DOHH2 (cell line): ENCODE measurements at regions not wholly inside any gene's neighbourhood (a gene's known extent, or its start where the extent isn't known, plus 50 kb on each side); places are given as distances from the start of the nearest gene placed in this dataset.
"Not testable (repeated sequence)": the region's sequence is repeated elsewhere in the genome, so short reads cannot be mapped to it uniquely, and the experiment has no call there.

Experiments used
- H3F3A ChIP-seq: fragments of 200-600 bp; sonication (generic), shearing (Covaris generic); 2 replicates; pipeline ENCODE4 v1.6.0; 2016; ENCODE audit warnings: antibody characterized with exemption, mild to moderate bottlenecking; ENCODE audit not compliant: control insufficient read depth, insufficient read depth
- H3K27ac ChIP-seq: fragments of 200-600 bp; sonication (generic); 2 replicates; pipeline ENCODE4 v1.5.1; 2014; ENCODE audit warnings: low read depth, mild to moderate bottlenecking, low read length, moderate library complexity
- H3K27me3 ChIP-seq: fragments of 200-600 bp; sonication (generic); 2 replicates; pipeline ENCODE4 v1.6.1; 2014; ENCODE audit warnings: mild to moderate bottlenecking, low read length, mixed read lengths; ENCODE audit not compliant: control insufficient read depth
- H3K36me3 ChIP-seq: fragments of 200-600 bp; sonication (generic); 2 replicates; pipeline ENCODE4 v1.6.1; 2014; ENCODE audit warnings: mild to moderate bottlenecking, low read length, moderate library complexity, mixed read lengths; ENCODE audit not compliant: control insufficient read depth
- H3K4me1 ChIP-seq: fragments of 200-600 bp; sonication (generic); 2 replicates; pipeline ENCODE4 v1.6.1; 2014; ENCODE audit warnings: mild to moderate bottlenecking, low read length, mixed read lengths; ENCODE audit not compliant: control insufficient read depth
- H3K4me2 ChIP-seq: fragments of 200-600 bp; sonication (generic); 2 replicates; pipeline ENCODE4 v1.6.0; 2014; ENCODE audit warnings: mild to moderate bottlenecking, low read length, moderate library complexity
- H3K4me3 ChIP-seq: fragments of 200-600 bp; sonication (generic); 2 replicates; pipeline ENCODE4 v1.5.1; 2014; ENCODE audit warnings: mild to moderate bottlenecking, low read length, mixed read lengths
- H3K79me2 ChIP-seq: fragments of 200-600 bp; sonication (generic); 2 replicates; pipeline ENCODE4 v1.6.1; 2014; ENCODE audit warnings: mild to moderate bottlenecking, low read length, mixed read lengths; ENCODE audit not compliant: control insufficient read depth
- H3K9me2 ChIP-seq: fragments of 200-600 bp; sonication (generic); replicated peaks from 2 replicates; pipeline ENCODE4 v1.6.1; 2014; ENCODE audit warnings: mild to moderate bottlenecking, low read length, mixed read lengths; ENCODE audit not compliant: control insufficient read depth
- H3K9me3 ChIP-seq: fragments of 200-600 bp; sonication (generic); 2 replicates; pipeline ENCODE4 v1.6.1; 2014; ENCODE audit warnings: antibody characterized with exemption, low read length, mixed read lengths; ENCODE audit not compliant: control insufficient read depth, insufficient read depth
- H4K20me1 ChIP-seq: fragments of 200-600 bp; sonication (generic); 2 replicates; pipeline ENCODE4 v1.6.0; 2014; ENCODE audit warnings: low read depth, mild to moderate bottlenecking, antibody characterized with exemption, low read length, moderate library complexity; ENCODE audit not compliant: control insufficient read depth, insufficient read depth

DNA sequence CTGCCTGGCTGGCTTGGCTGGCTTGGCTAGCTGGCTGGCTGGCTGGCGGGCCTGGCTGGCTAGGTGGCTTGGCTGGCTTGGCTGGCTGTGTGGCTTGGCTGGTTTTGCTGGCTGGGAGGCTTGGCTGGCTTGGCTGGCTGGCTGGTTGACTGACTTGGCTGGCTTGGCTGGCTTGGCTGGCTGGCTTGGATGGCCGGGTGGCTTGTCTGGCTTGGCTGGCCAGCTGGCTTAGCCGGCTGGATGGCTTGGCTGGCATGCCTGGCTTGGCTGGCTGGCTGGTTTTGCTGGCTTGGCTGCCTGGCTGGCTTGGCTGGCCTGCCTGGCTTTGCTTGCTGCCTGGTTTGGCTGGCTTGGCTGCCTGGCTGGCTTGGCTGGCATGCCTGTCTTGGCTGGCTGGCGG is 2817.3 kb downstream of the RPIA start:
- H3F3A ChIP-seq, H3K27me3 ChIP-seq: not testable (repeated sequence)

DNA sequence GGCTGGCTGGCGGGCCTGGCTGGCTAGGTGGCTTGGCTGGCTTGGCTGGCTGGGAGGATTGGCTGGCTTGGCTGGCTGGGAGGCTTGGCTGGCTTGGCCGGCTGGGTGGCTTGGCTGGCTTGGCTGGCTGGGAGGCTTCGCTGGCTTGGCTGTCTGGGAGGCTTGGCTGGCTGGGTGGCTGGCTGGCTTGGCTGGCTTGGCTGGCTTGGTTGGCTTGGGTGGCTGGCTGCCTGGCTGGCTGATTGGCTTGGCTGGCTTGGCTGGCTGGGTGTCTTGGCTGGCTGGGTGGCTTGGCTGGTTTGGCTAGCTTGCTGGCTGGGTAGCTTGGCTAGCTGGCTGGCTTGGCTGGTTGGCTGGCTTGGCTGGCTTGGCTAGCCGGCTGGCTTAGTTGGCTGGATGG is 2817.8 kb downstream of the RPIA start:
- not testable (repeated sequence) for H3K27ac ChIP-seq, H3K4me3 ChIP-seq, H3K4me1 ChIP-seq, H3K79me2 ChIP-seq, H4K20me1 ChIP-seq, H3K4me2 ChIP-seq, H3K9me3 ChIP-seq, H3K9me2 ChIP-seq, H3K27me3 ChIP-seq, H3F3A ChIP-seq, H3K36me3 ChIP-seq

More for the DNA sequence above, 2817.3 kb downstream of the RPIA start:
- not testable (repeated sequence) for H3K79me2 ChIP-seq, H4K20me1 ChIP-seq, H3K36me3 ChIP-seq, H3K9me3 ChIP-seq, H3K9me2 ChIP-seq, H3K4me2 ChIP-seq, H3K4me1 ChIP-seq, H3K27ac ChIP-seq, H3K4me3 ChIP-seq

DNA sequence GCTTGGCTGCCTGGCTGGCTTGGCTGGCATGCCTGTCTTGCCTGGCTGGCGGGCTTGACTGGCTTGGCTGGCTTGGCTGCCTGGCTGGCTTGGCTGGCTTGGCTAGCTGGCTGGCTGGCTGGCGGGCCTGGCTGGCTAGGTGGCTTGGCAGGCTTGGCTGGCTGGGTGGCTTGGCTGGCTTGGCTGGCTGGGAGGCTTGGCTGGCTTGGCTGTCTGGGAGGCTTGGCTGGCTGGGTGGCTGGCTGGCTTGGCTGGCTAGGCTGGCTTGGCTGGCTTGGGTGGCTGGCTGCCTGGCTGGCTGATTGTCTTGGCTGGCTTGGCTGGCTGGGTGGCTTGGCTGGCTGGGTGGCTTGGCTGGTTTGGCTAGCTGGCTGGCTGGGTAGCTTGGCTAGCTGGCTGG is 2819.7 kb downstream of the RPIA start:
- not testable (repeated sequence) for H3F3A ChIP-seq, H3K79me2 ChIP-seq, H3K27me3 ChIP-seq, H4K20me1 ChIP-seq, H3K4me3 ChIP-seq, H3K9me3 ChIP-seq, H3K9me2 ChIP-seq, H3K4me1 ChIP-seq, H3K27ac ChIP-seq, H3K4me2 ChIP-seq, H3K36me3 ChIP-seq

DNA sequence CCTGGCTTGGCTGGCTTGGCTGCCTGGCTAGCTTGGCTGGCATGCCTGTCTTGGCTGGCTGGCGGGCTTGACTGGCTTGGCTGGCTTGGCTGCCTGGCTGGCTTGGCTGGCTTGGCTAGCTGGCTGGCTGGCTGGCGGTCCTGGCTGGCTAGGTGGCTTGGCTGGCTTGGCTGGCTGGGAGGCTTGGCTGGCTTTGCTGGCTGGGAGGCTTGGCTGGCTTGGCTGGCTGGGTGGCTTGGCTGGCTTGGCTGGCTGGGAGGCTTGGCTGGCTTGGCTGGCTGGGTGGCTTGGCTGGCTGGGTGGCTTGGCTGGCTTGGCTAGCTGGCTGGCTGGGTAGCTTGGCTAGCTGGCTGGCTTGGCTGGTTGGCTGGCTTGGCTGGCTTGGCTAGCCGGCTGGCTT is 2824.5 kb downstream of the RPIA start:
- not testable (repeated sequence) for H3K36me3 ChIP-seq, H3K4me3 ChIP-seq, H3K27me3 ChIP-seq, H3K79me2 ChIP-seq, H3K27ac ChIP-seq, H3K9me2 ChIP-seq, H3K9me3 ChIP-seq, H3K4me1 ChIP-seq, H4K20me1 ChIP-seq, H3F3A ChIP-seq, H3K4me2 ChIP-seq

DNA sequence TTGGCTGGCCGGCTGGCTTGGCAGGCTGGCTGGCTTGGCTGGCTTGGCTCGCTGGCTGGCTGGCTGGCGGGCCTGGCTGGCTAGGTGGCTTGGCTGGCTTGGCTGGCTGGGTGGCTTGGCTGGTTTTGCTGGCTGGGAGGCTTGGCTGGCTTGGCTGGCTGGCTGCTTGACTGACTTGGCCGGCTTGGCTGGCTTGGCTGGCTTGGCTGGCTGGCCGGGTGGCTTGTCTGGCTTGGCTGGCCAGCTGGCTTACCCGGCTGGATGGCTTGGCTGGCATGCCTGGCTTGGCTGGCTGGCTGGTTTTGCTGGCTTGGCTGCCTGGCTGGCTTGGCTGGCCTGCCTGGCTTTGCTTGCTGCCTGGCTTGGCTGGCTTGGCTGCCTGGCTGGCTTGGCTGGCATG is 2825.2 kb downstream of the RPIA start:
- H3F3A ChIP-seq, H3K4me1 ChIP-seq, H3K27me3 ChIP-seq, H3K27ac ChIP-seq, H3K4me3 ChIP-seq, H3K9me3 ChIP-seq, H3K79me2 ChIP-seq, H3K9me2 ChIP-seq, H4K20me1 ChIP-seq, H3K36me3 ChIP-seq, H3K4me2 ChIP-seq: not testable (repeated sequence)

DNA sequence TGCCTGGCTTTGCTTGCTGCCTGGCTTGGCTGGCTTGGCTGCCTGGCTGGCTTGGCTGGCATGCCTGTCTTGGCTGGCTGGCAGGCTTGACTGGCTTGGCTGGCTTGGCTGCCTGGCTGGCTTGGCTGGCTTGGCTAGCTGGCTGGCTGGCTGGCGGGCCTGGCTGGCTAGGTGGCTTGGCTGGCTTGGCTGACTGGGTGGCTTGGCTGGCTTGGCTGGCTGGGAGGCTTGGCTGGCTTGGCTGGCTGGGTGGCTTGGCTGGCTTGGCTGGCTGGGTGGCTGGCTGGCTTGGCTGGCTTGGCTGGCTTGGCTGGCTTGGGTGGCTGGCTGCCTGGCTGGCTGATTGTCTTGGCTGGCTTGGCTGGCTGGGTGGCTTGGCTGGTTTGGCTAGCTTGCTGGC is 2826.4 kb downstream of the RPIA start:
- H3K79me2 ChIP-seq, H3K36me3 ChIP-seq, H3K4me2 ChIP-seq, H3K4me1 ChIP-seq, H3K27me3 ChIP-seq, H3K9me3 ChIP-seq, H3K9me2 ChIP-seq, H3F3A ChIP-seq, H3K4me3 ChIP-seq, H3K27ac ChIP-seq, H4K20me1 ChIP-seq: not testable (repeated sequence)

DNA sequence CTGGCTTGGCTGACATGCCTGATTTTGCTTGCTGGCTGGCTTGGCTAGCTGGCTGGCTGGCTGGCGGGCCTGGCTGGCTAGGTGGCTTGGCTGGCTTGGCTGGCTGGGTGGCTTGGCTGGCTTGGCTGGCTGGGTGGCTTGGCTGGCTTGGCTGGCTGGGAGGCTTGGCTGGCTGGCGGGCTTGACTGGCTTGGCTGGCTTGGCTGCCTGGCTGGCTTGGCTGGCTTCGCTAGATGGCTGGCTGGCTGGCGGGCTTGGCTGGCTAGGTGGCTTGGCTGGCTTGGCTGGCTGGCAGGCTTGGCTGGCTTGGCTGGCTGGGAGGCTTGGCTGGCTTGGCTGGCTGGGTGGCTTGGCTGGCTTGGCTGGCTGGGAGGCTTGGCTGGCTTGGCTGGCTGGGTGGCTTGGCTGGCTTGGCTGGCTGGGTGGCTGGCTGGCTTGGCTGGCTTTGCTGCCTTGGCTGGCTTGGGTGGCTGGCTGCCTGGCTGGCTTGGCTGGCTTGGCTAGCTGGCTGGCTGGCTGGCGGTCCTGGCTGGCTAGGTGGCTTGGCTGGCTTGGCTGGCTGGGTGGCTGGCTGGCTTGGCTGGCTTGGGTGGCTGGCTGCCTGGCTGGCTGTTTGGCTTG is 2827.0 kb downstream of the RPIA start:
- H3K9me3 ChIP-seq, H3K4me2 ChIP-seq, H3K9me2 ChIP-seq, H3K36me3 ChIP-seq, H3K27ac ChIP-seq, H3K4me1 ChIP-seq, H3K79me2 ChIP-seq, H3F3A ChIP-seq, H4K20me1 ChIP-seq, H3K4me3 ChIP-seq, H3K27me3 ChIP-seq: not testable (repeated sequence)

DNA sequence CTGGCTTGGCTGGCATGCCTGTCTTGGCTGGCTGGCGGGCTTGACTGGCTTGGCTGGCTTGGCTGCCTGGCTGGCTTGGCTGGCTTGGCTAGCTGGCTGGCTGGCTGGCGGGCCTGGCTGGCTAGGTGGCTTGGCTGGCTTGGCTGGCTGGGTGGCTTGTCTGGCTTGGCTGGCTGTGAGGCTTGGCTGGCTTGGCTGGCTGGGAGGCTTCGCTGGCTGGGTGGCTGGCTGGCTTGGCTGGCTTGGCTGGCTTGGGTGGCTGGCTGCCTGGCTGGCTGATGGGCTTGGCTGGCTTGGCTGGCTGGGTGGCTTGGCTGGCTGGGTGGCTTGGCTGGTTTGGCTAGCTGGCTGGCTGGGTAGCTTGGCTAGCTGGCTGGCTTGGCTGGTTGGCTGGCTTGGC is 2827.9 kb downstream of the RPIA start:
- not testable (repeated sequence) for H3K27me3 ChIP-seq, H4K20me1 ChIP-seq, H3F3A ChIP-seq, H3K27ac ChIP-seq, H3K79me2 ChIP-seq, H3K4me3 ChIP-seq, H3K36me3 ChIP-seq, H3K9me3 ChIP-seq, H3K4me2 ChIP-seq, H3K9me2 ChIP-seq, H3K4me1 ChIP-seq
